Calu3 (cell line): ENCODE measurements at regions not wholly inside any gene's neighbourhood (a gene's known extent, or its start where the extent isn't known, plus 50 kb on each side); places are given as distances from the start of the nearest gene placed in this dataset.

Source experiments
- BruUV-seq: library from RNA; stranded (reverse); fragments of 400-500 nt; replicated peaks from 2 replicates; lab custom pipeline; 2021; lab: Mats Ljungman, UMichigan
- CTCF ChIA-PET: fragments of 300-600 bp; sonication (Branson Sonifier 250); formaldehyde crosslinking; loops from one replicate; lab custom pipeline; 2022; ENCODE audit warnings: antibody characterized with exemption; lab: Charles Lee
- DNase-seq: peaks from one replicate; pipeline ENCODE4 v3.0.0; 2022
- H3K27ac Mint-ChIP-seq: one replicate; pipeline ENCODE4 v1.8.0; 2022; ENCODE audit warnings: mixed read lengths; ENCODE audit not compliant: unreplicated experiment
- H3K27me3 Mint-ChIP-seq: one replicate; pipeline ENCODE4 v1.8.0; 2022; ENCODE audit warnings: mixed read lengths; ENCODE audit not compliant: unreplicated experiment
- H3K36me3 Mint-ChIP-seq: one replicate; pipeline ENCODE4 v1.8.0; 2022; ENCODE audit warnings: mild to moderate bottlenecking, moderate library complexity, mixed read lengths; ENCODE audit not compliant: insufficient read depth, unreplicated experiment
- H3K4me1 Mint-ChIP-seq: one replicate; pipeline ENCODE4 v1.8.0; 2022; ENCODE audit warnings: mild to moderate bottlenecking, low read depth, mixed read lengths; ENCODE audit not compliant: unreplicated experiment
- H3K4me3 Mint-ChIP-seq: one replicate; pipeline ENCODE4 v1.8.0; 2022; ENCODE audit warnings: mild to moderate bottlenecking, low read depth, moderate library complexity, mixed read lengths; ENCODE audit not compliant: unreplicated experiment
- H3K9me3 Mint-ChIP-seq: one replicate; pipeline ENCODE4 v1.8.0; 2022; ENCODE audit warnings: low read depth, mixed read lengths; ENCODE audit not compliant: unreplicated experiment
- intact Hi-C: fragments of 100-400 bp; cut with micrococcal nuclease; formaldehyde crosslinking; loops from one replicate; pipeline ENCODE4 v1.10.0; 2022; ENCODE audit not compliant: unreplicated experiment
- TF ChIP-seq, protein P1 (sequence below): fragments of 200-600 bp; IDR thresholded peaks from one replicate; pipeline ENCODE4 v1.8.0; 2022; ENCODE audit warnings: antibody characterized with exemption; ENCODE audit not compliant: unreplicated experiment

DNA sequence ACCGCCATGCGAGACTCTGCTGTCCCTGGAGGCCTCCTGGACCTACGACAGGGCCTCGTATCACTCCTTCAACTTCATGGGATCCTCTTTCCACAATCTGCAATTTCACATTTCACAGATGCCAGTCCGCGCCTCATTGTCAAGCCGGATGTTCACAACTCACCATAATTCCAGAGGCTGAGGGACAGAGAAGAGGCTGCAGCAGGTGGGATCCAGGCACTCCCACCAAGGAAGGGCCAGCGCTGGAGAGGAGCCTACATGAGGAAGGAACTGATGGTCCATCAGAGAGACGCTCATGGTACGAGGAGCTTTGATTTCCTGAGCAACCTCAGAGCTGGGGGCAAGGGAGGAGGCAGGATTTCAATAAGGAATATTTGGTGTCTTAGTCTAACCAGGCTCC is 495.0 kb downstream of the BRD1 start:
- peaks cover 8% of the 10 kb centered on the region for H3K9me3 Mint-ChIP-seq
- TF ChIP-seq, protein P1, sequence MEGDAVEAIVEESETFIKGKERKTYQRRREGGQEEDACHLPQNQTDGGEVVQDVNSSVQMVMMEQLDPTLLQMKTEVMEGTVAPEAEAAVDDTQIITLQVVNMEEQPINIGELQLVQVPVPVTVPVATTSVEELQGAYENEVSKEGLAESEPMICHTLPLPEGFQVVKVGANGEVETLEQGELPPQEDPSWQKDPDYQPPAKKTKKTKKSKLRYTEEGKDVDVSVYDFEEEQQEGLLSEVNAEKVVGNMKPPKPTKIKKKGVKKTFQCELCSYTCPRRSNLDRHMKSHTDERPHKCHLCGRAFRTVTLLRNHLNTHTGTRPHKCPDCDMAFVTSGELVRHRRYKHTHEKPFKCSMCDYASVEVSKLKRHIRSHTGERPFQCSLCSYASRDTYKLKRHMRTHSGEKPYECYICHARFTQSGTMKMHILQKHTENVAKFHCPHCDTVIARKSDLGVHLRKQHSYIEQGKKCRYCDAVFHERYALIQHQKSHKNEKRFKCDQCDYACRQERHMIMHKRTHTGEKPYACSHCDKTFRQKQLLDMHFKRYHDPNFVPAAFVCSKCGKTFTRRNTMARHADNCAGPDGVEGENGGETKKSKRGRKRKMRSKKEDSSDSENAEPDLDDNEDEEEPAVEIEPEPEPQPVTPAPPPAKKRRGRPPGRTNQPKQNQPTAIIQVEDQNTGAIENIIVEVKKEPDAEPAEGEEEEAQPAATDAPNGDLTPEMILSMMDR, result no peak
- no TSS peak for BruUV-seq
- CTCF ChIA-PET, result no interaction called here
- intact Hi-C loops, result no loop called here
- DNase-seq, result no peak
- H3K4me1 Mint-ChIP-seq, result no peaks in the 10 kb centered on the region
- H3K36me3 Mint-ChIP-seq, result no peaks in the 10 kb centered on the region
- H3K27ac Mint-ChIP-seq, result no peak overlapping the region
- H3K27me3 Mint-ChIP-seq, result peaks cover 16% of the 10 kb centered on the region
- H3K4me3 Mint-ChIP-seq, result no peak overlapping the region

DNA sequence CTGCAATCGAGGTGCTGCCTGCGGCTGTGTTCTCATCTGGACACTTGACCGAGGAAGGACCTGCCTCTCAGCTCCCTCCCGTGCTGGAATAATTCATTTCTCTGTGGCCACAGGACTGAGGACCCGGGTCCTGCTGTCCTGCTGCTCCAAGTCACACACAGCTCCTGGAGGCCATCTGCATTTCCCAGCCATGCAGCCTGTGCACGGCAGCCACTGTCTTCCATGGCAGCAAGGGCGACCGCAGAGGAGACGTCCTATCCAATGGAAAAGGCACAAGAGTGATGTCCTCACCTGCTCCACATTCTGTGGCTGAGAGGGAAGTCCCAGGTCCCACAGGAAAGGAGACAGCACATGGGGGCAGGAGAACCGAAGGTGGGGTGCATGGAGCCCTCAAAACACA is 495.8 kb downstream of the BRD1 start:
- CTCF ChIA-PET, result no interaction called here
- no peak for DNase-seq

DNA sequence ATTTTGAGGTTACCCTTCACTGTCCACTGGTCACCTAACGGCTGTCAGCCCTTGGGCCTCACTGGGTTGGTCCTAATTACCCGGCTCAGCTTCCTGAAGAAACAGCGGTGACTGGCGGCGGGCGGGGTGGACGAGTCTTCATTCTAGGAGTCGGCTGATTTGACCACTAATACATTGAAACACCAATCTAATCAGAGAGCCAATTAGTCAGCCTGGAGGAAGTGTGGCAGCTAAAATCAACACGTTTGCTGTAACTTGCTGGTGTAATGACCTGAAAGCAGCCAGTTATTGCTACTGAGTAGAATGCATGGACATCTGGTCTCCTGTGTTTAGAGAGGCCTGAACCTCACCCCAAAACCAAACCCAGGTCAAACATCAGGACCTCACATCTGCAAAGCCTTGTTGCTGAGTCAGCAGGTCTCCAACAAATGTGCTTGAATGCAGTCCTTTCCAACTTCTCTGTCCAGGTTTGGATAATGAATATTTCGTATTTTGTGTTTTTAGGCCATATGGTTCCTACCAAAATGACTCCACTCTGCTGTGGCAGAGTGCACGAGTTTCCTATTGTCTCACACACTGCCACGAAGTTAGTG is 496.4 kb downstream of the BRD1 start:
- no peaks in the 10 kb centered on the region for H3K36me3 Mint-ChIP-seq
- DNase-seq, result no peak
- CTCF ChIA-PET, result no interaction called here
- intact Hi-C loops, result no loop called here
- peaks cover 16% of the 10 kb centered on the region for H3K27me3 Mint-ChIP-seq
- TF ChIP-seq, protein P1, result no peak
- no peak overlapping the region for H3K27ac Mint-ChIP-seq
- H3K9me3 Mint-ChIP-seq, result peaks cover 8% of the 10 kb centered on the region
- no peaks in the 10 kb centered on the region for H3K4me1 Mint-ChIP-seq
- H3K4me3 Mint-ChIP-seq, result no peak overlapping the region
- no TSS peak for BruUV-seq

More for the DNA sequence above, 495.8 kb downstream of the BRD1 start:
- H3K36me3 Mint-ChIP-seq, result no peaks in the 10 kb centered on the region
- no TSS peak for BruUV-seq
- H3K4me3 Mint-ChIP-seq, result no peak overlapping the region
- H3K4me1 Mint-ChIP-seq, result no peaks in the 10 kb centered on the region
- intact Hi-C loops, result no loop called here
- no peak overlapping the region for H3K27ac Mint-ChIP-seq
- H3K9me3 Mint-ChIP-seq, result peaks cover 8% of the 10 kb centered on the region
- H3K27me3 Mint-ChIP-seq, result peaks cover 16% of the 10 kb centered on the region
- TF ChIP-seq, protein P1, result no peak

DNA sequence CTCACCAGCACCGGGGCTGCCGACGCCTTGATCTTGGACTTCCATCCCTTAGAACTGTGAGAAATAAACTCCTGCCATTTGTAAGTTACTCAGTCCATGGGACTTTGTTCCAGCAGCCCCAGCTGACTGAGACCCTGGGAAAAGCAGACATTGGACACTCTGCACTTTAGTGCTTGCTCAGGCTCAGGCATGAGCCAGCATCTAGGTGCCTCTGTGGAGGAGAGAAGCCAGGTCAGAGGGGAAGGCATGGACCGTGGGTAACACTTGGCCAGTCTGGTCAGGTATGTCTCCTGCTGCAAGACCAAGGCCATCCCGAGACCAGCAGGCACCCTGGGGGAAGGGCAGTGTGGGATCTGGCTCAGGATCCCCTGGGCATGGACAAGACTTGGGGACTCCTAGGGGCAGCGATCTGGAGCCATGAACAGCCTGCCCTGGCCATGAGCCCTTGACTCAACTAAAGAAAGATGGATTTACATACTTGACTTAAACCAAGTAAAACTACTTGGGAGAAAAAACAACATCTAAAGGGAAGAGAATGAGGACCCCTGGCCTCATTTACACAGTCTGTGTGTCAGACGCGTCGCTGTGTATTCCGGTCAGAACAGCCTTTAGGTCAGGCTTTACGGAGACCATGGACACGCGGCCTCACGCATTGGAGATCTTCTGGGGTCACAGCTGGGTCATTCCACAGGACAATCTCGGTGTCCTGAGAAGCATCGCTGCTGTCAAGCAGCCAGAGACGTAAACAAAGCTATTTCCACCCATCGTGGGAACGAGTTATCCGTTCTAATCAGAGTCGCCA is 497.1 kb downstream of the BRD1 start:
- intact Hi-C loops, result no loop called here
- peaks cover 16% of the 10 kb centered on the region for H3K27me3 Mint-ChIP-seq
- H3K27ac Mint-ChIP-seq, result no peak overlapping the region
- CTCF ChIA-PET, result no interaction called here
- TF ChIP-seq, protein P1, result no peak
- DNase-seq, result no peak
- H3K4me3 Mint-ChIP-seq, result no peak overlapping the region
- peaks cover 4% of the 10 kb centered on the region for H3K9me3 Mint-ChIP-seq
- no TSS peak for BruUV-seq
- H3K36me3 Mint-ChIP-seq, result no peaks in the 10 kb centered on the region
- no peaks in the 10 kb centered on the region for H3K4me1 Mint-ChIP-seq
